ENCODE measurements at regions not wholly inside any gene's neighbourhood (a gene's known extent, or its start where the extent isn't known, plus 50 kb on each side); places are given as distances from the start of the nearest gene placed in this dataset.
A peak's percentile ranks its signal among the peaks of the same experiment; 100 is the strongest.

DNA sequence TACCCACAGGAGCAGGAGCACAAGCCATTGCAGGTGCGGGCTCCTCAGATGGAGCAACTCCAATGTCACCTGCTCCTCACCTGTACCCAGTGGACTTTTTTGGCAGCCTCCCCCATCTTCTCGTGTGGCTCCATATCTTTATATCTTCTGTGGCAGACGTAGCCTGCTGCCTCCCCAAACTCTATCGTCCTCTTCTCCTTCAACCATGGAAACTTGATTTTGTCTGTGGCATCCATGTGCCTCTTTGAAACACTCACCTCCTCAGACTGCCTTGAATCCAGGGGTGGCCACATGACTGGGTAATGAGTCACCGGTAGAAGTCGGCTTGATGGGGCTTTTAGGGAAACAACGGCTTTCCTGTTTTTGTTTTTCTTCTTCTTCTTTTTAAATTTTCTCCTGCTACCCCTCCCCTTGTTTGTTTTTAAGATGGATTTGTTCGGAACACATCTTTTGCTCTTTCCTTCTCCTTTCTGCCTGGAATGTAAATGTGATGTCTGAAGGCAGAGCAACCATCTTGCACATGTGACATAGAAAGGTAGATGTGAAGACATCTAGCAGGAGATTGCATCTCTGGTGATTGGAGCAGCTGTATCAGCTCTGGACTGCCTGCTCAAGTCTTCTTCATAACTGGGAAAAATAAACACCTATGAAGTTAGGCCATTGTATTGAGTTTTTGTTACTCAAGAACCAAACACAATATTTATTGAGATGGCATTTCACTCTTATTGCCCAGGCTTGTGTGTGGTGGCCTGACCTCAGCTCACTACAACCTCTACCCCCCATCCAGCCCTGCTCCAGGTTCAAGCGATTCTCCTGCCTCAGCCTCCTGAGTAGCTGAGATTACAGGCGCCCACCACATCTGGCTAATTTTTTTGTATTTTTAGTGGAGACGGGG is 69.9 kb upstream of the DDR1 start (continued):
- no peak for TF ChIP-seq PCBP1 (IDR thresholded peaks at IDR 0.05; ENCODE audit: low read depth, low read length, poor library complexity, severe bottlenecking)
- TF ChIP-seq POLR2AphosphoS5 (IDR thresholded peaks at IDR 0.05; ENCODE audit: control insufficient read depth, insufficient read depth, low read depth, low read length) = no peak; the same call in 1 of the 2 replicates
- TF ChIP-seq GATA2 (CRISPR knock-in tag; IDR thresholded peaks at IDR 0.05) = no peak; the same call in 1 of the 2 replicates
- peak in 1 of 2 experiments; percentile 82; a peak in 1 of 4 replicates for TF ChIP-seq ARNT (IDR thresholded peaks at IDR 0.05)
- TF ChIP-seq, protein P1, sequence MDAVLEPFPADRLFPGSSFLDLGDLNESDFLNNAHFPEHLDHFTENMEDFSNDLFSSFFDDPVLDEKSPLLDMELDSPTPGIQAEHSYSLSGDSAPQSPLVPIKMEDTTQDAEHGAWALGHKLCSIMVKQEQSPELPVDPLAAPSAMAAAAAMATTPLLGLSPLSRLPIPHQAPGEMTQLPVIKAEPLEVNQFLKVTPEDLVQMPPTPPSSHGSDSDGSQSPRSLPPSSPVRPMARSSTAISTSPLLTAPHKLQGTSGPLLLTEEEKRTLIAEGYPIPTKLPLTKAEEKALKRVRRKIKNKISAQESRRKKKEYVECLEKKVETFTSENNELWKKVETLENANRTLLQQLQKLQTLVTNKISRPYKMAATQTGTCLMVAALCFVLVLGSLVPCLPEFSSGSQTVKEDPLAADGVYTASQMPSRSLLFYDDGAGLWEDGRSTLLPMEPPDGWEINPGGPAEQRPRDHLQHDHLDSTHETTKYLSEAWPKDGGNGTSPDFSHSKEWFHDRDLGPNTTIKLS (IDR thresholded peaks at IDR 0.05; ENCODE audit: borderline replicate concordance, low read depth) = peak; percentile 29; the same call in 1 of the 2 replicates
- TF ChIP-seq ZNF24 (IDR thresholded peaks at IDR 0.05) = no peak
- TF ChIP-seq ZNF217 (CRISPR knock-in tag; IDR thresholded peaks at IDR 0.05) = no peak
- TF ChIP-seq, protein P2, sequence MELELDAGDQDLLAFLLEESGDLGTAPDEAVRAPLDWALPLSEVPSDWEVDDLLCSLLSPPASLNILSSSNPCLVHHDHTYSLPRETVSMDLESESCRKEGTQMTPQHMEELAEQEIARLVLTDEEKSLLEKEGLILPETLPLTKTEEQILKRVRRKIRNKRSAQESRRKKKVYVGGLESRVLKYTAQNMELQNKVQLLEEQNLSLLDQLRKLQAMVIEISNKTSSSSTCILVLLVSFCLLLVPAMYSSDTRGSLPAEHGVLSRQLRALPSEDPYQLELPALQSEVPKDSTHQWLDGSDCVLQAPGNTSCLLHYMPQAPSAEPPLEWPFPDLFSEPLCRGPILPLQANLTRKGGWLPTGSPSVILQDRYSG (tag; conservative IDR thresholded peaks at IDR 0.05; ENCODE audit: low read depth) = no peak
- peak; percentile 34 for TF ChIP-seq KDM5B (IDR thresholded peaks at IDR 0.05; ENCODE audit: insufficient replicate concordance, low read depth, low read length)
- TF ChIP-seq, protein P3, sequence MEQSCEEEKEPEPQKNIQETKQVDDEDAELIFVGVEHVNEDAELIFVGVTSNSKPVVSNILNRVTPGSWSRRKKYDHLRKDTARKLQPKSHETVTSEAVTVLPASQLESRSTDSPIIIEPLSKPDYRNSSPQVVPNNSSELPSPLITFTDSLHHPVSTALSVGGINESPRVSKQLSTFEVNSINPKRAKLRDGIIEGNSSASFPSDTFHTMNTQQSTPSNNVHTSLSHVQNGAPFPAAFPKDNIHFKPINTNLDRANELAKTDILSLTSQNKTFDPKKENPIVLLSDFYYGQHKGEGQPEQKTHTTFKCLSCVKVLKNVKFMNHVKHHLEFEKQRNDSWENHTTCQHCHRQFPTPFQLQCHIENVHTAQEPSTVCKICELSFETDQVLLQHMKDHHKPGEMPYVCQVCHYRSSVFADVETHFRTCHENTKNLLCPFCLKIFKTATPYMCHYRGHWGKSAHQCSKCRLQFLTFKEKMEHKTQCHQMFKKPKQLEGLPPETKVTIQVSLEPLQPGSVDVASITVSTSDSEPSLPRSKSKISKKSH (CRISPR knock-in tag; IDR thresholded peaks at IDR 0.05) = no peak
- TF ChIP-seq, protein P4, sequence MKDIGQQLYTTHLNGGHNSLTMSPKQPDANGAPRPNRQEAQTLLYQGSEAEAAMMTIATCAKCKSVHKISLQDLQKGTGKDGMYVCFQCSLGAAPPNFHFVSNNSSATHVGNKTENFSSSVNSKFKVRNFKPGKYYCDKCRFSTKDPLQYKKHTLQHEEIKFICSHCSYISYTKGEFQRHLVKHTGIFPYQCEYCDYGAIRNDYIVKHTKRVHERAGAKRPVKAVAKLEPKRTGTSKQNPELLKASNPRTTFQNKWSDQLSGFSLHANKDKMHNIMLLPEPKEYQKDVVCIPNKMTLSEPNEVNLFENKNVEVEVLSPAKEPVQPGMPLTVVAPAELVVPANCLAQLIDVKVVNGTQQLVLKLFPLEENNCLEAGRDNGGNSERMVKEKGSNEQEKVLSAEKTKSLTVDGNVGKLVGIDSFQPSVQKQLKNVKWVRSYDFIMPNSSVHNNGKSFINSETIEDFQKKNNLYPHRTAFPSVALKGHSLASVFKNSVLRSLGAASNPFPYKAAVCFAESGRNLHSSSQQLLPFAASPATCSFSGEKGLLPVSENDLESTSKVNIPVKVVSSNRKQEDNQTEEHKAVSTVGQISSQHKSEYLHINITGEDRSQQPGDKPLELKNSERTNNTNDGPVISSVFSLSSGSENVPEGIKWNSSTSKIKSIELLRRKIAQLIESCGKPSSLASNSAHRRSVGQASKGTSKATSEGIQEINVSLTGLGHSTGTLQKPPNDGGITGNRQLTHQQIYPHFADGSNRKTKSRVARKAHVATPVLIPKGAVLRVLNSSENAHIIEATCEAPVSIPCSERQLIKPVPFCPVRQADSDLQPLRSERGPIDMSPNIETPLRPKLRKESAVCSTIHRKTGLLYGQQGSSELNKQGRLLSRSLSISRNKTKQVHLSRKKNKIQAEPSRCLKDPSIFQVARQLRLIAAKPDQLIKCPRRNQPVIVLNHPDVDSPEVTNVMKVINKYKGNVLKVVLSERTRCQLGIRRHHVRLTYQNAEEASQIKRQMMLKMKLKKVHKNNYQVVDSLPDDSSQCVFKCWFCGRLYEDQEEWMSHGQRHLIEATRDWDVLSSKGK (CRISPR knock-in tag; IDR thresholded peaks at IDR 0.05) = no peak
- TF ChIP-seq HOXB6 (CRISPR knock-in tag; IDR thresholded peaks at IDR 0.05; ENCODE audit: borderline replicate concordance) = no peak; the same call in 1 of the 2 replicates
- no peak for TF ChIP-seq ZNF778 (CRISPR knock-in tag; IDR thresholded peaks at IDR 0.05)
- 0 out of 2 replicates have a peak, but pooled peaks have one; percentile 27 for TF ChIP-seq JUNB (CRISPR knock-in tag; conservative IDR thresholded peaks at IDR 0.05)
- no peak for TF ChIP-seq RBM17 (IDR thresholded peaks at IDR 0.05; ENCODE audit: borderline replicate concordance, low read depth, low read length)
- no peak for TF ChIP-seq KLF1 (tag; IDR thresholded peaks at IDR 0.05)
- no peak for TF ChIP-seq SAFB2 (IDR thresholded peaks at IDR 0.05; ENCODE audit: borderline replicate concordance, low read depth, low read length, severe bottlenecking)
- TF ChIP-seq, protein P5, sequence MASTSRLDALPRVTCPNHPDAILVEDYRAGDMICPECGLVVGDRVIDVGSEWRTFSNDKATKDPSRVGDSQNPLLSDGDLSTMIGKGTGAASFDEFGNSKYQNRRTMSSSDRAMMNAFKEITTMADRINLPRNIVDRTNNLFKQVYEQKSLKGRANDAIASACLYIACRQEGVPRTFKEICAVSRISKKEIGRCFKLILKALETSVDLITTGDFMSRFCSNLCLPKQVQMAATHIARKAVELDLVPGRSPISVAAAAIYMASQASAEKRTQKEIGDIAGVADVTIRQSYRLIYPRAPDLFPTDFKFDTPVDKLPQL (IDR thresholded peaks at IDR 0.05; ENCODE audit: extremely low read depth, insufficient read length) = no peak

All from K562 (cell line).